Hematopoietic multipotent progenitor cell treated with erythropoietin and hydrocortisone succinate and interleukin-3 and kit ligand, for 8 days (in vitro differentiated cells): ENCODE measurements at regions not wholly inside any gene's neighbourhood (a gene's known extent, or its start where the extent isn't known, plus 50 kb on each side); places are given as distances from the start of the nearest gene placed in this dataset.
"Not testable (repeated sequence)": the region's sequence is repeated elsewhere in the genome, so short reads cannot be mapped to it uniquely, and the experiment has no call there.

Experiments used
- DNase-seq: peaks from one replicate; pipeline ENCODE4 v3.0.0-alpha.2; 2015

- DNase-seq: no peak
These were observed 174.2 kb downstream of the LNPK start for GRCh38 chr2:175827856-175828255.

GRCh38 chr2:175824243-175824642, 177.8 kb downstream of the LNPK start:
- DNase-seq: no peak

GRCh38 chr2:175823707-175824073, 178.4 kb downstream of the LNPK start:
- no peak for DNase-seq

- no peak for DNase-seq
These were observed 178.9 kb downstream of the LNPK start for GRCh38 chr2:175823002-175823706.

GRCh38 chr2:175817221-175817620, 184.8 kb downstream of the LNPK start:
- no peak for DNase-seq

GRCh38 chr2:175815537-175815936, 186.5 kb downstream of the LNPK start:
- DNase-seq: no peak

GRCh38 chr2:175811971-175812370, 190.1 kb downstream of the LNPK start:
- no peak for DNase-seq

- DNase-seq: no peak
These were observed 193.2 kb downstream of the LNPK start for GRCh38 chr2:175808858-175809257.

GRCh38 chr2:175808078-175808477, 194.0 kb downstream of the LNPK start:
- no peak for DNase-seq

- no peak for DNase-seq
These were observed 194.8 kb downstream of the LNPK start for GRCh38 chr2:175807031-175807873.

- DNase-seq: no peak
These were observed 195.5 kb downstream of the LNPK start for GRCh38 chr2:175806570-175806969.

GRCh38 chr2:175806125-175806490, 196.0 kb downstream of the LNPK start:
- no peak for DNase-seq

GRCh38 chr2:175805442-175806124, 196.5 kb downstream of the LNPK start:
- DNase-seq: no peak

- DNase-seq: no peak
These were observed 197.9 kb downstream of the LNPK start for GRCh38 chr2:175804122-175804521.

GRCh38 chr2:175796422-175796821, 205.6 kb downstream of the LNPK start:
- not testable (repeated sequence) for DNase-seq

GRCh38 chr2:175793648-175794047, 208.4 kb downstream of the LNPK start:
- no peak for DNase-seq

GRCh38 chr2:175792881-175793280, 209.2 kb downstream of the LNPK start:
- DNase-seq: no peak

- DNase-seq: no peak
These were observed 209.9 kb downstream of the LNPK start for GRCh38 chr2:175792199-175792598.

- DNase-seq: no peak
These were observed 215.5 kb downstream of the LNPK start for GRCh38 chr2:175786471-175787124.

- not testable (repeated sequence) for DNase-seq
These were observed 224.7 kb downstream of the LNPK start for GRCh38 chr2:175777337-175777736.

GRCh38 chr2:175769200-175769599, 232.9 kb downstream of the LNPK start:
- no peak for DNase-seq

GRCh38 chr2:175766880-175767279, 235.2 kb downstream of the LNPK start:
- no peak for DNase-seq

- DNase-seq: no peak
These were observed 246.2 kb downstream of the LNPK start for GRCh38 chr2:175755656-175756386.
